ENCODE measurements at regions not wholly inside any gene's neighbourhood (a gene's known extent, or its start where the extent isn't known, plus 50 kb on each side); places are given as distances from the start of the nearest gene placed in this dataset.

DNA sequence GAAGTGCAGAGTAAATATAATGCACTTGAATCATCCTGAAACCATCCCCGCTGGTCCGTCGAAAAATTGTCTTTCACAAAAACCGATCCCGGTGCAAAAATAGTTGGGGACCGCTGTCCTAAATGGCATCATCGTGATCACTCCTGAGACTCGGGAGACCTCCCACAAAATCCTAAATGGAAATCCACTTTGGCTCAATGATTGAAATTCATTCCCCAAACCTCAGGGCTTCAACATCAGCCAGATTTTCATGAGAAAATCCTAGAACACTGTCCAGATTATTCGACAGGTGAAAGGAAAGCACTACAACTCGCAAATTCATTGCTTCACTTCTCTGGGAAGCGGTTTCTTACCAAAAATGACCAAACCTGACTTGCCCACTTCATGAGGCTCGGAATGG lies 335.3 kb upstream of the ZNF507 start:
- H3K9me3 ChIP-seq (ENCODE audit: low read length): no peaks in the 10 kb centered on the region
- no peak overlapping the region for H3K4me2 ChIP-seq (ENCODE audit: low read length)
- DNase-seq (ENCODE audit: low spot score): no peak
- no peak overlapping the region for H3K4me3 ChIP-seq (ENCODE audit: low read depth, low read length, poor library complexity, severe bottlenecking)
- H2AFZ ChIP-seq (ENCODE audit: low read length): no peak overlapping the region
- no peaks in the 10 kb centered on the region for H4K20me1 ChIP-seq (ENCODE audit: insufficient read depth, low read length)
- ChIA-PET CTCF (ENCODE audit: unreplicated experiment) (no interaction called here), POLR2A (no interaction called here)
- BruUV-seq (replicated peaks): no TSS peak
- no peaks in the 10 kb centered on the region for H3K4me1 ChIP-seq (ENCODE audit: insufficient read depth, low read length, poor library complexity, severe bottlenecking)
- no peaks in the 10 kb centered on the region for H3K36me3 ChIP-seq (ENCODE audit: insufficient read depth, low read length)
- TF ChIP-seq EZH2phosphoT487 (IDR thresholded peaks at IDR 0.05; ENCODE audit: borderline replicate concordance, low read depth, low read length): no peak
- TF ChIP-seq, protein P1, sequence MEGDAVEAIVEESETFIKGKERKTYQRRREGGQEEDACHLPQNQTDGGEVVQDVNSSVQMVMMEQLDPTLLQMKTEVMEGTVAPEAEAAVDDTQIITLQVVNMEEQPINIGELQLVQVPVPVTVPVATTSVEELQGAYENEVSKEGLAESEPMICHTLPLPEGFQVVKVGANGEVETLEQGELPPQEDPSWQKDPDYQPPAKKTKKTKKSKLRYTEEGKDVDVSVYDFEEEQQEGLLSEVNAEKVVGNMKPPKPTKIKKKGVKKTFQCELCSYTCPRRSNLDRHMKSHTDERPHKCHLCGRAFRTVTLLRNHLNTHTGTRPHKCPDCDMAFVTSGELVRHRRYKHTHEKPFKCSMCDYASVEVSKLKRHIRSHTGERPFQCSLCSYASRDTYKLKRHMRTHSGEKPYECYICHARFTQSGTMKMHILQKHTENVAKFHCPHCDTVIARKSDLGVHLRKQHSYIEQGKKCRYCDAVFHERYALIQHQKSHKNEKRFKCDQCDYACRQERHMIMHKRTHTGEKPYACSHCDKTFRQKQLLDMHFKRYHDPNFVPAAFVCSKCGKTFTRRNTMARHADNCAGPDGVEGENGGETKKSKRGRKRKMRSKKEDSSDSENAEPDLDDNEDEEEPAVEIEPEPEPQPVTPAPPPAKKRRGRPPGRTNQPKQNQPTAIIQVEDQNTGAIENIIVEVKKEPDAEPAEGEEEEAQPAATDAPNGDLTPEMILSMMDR (conservative IDR thresholded peaks at IDR 0.05; ENCODE audit: low read length): no peak
- H3K79me2 ChIP-seq (ENCODE audit: insufficient read depth, low read depth, low read length): no peaks in the 10 kb centered on the region
- intact Hi-C loops (cut with micrococcal nuclease; ENCODE audit: unreplicated experiment): no loop called here
- H3K27ac ChIP-seq (ENCODE audit: low read depth, low read length, poor library complexity, severe bottlenecking): no peak overlapping the region
- no peaks in the 10 kb centered on the region for H3K9me2 ChIP-seq (ENCODE audit: insufficient read depth, low read length)

DNA sequence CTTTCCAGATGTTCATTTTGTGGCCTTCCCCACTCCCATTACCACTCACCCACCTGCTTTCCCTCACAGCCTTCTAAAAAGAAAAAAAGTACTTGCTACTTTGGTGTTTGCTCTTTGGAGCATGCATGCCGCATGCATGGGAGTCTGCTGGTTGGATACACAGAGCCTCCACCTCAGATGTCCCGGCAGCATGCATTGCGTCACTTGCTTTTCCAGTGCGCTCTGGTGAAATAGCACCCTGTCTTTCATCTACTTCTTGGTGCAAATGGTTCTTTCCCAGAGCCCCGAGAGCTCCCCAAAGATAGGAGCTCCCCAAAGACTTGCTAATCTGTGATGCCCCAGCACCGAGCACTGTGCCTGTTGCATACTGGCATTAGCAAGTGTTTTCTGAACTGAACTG lies 333.2 kb upstream of the ZNF507 start:
- intact Hi-C loops (cut with micrococcal nuclease; ENCODE audit: unreplicated experiment): no loop called here
- H3K4me1 ChIP-seq (ENCODE audit: insufficient read depth, low read length, poor library complexity, severe bottlenecking): no peaks in the 10 kb centered on the region
- no peaks in the 10 kb centered on the region for H3K9me3 ChIP-seq (ENCODE audit: low read length)
- H4K20me1 ChIP-seq (ENCODE audit: insufficient read depth, low read length): no peaks in the 10 kb centered on the region
- H3K27ac ChIP-seq (ENCODE audit: low read depth, low read length, poor library complexity, severe bottlenecking): no peak overlapping the region
- ChIA-PET POLR2A (no interaction called here), CTCF (ENCODE audit: unreplicated experiment) (no interaction called here)
- no peaks in the 10 kb centered on the region for H3K36me3 ChIP-seq (ENCODE audit: insufficient read depth, low read length)
- BruUV-seq (replicated peaks): no TSS peak
- no peak overlapping the region for H2AFZ ChIP-seq (ENCODE audit: low read length)
- no peak for TF ChIP-seq EZH2phosphoT487 (IDR thresholded peaks at IDR 0.05; ENCODE audit: borderline replicate concordance, low read depth, low read length)
- TF ChIP-seq, protein P1 (conservative IDR thresholded peaks at IDR 0.05; ENCODE audit: low read length): no peak
- DNase-seq (ENCODE audit: low spot score): no peak
- no peak overlapping the region for H3K4me3 ChIP-seq (ENCODE audit: low read depth, low read length, poor library complexity, severe bottlenecking)
- H3K9me2 ChIP-seq (ENCODE audit: insufficient read depth, low read length): no peaks in the 10 kb centered on the region
- H3K4me2 ChIP-seq (ENCODE audit: low read length): no peak overlapping the region
- H3K79me2 ChIP-seq (ENCODE audit: insufficient read depth, low read depth, low read length): no peaks in the 10 kb centered on the region

DNA sequence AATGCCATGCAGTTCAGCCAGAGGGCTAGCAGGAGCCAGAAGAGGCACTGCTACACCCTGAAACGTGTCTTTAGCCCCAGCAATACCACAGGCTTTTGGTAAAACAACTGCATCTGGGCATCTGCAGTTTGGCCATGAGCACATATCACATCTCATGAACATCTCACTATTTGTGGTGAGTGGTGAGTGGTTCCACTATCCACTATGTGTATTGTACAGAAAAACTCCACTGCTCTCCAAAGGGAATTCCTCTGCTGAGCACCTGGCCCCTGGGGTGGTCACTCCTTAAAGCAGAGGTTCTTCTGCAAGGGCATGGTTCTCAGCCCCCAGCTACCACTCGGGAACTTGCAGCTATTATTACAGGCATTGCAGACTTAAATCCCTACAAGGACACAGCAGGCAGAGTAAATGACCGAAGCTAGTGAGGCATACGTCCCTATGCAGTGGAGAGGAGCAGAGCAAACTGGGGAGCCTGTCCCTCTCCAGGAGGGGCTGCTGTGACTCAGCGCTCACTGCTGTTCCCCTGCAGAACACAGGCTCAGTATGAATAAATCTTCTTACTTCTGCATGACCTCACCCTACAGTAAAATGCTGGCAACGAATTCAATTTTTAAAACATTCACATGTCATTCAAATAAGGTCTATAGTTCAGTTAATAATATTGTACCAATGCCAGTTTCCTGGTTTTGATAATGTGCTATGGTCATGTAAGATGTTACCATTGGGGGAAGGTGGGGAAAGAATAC lies 332.4 kb upstream of the ZNF507 start:
- TF ChIP-seq EZH2phosphoT487 (IDR thresholded peaks at IDR 0.05; ENCODE audit: borderline replicate concordance, low read depth, low read length): no peak
- CTCF ChIA-PET (ENCODE audit: unreplicated experiment): no interaction called here
- H3K79me2 ChIP-seq (ENCODE audit: insufficient read depth, low read depth, low read length): no peaks in the 10 kb centered on the region
- H3K9me2 ChIP-seq (ENCODE audit: insufficient read depth, low read length): no peaks in the 10 kb centered on the region
- H4K20me1 ChIP-seq (ENCODE audit: insufficient read depth, low read length): no peaks in the 10 kb centered on the region
- no peak overlapping the region for H2AFZ ChIP-seq (ENCODE audit: low read length)
- H3K9me3 ChIP-seq (ENCODE audit: low read length): no peaks in the 10 kb centered on the region
- no peak for DNase-seq (ENCODE audit: low spot score)
- H3K4me2 ChIP-seq (ENCODE audit: low read length): no peak overlapping the region
- H3K36me3 ChIP-seq (ENCODE audit: insufficient read depth, low read length): no peaks in the 10 kb centered on the region
- H3K4me1 ChIP-seq (ENCODE audit: insufficient read depth, low read length, poor library complexity, severe bottlenecking): no peaks in the 10 kb centered on the region
- BruUV-seq (replicated peaks): no TSS peak
- intact Hi-C loops (cut with micrococcal nuclease; ENCODE audit: unreplicated experiment): no loop called here
- no peak overlapping the region for H3K4me3 ChIP-seq (ENCODE audit: low read depth, low read length, poor library complexity, severe bottlenecking)
- H3K27ac ChIP-seq (ENCODE audit: low read depth, low read length, poor library complexity, severe bottlenecking): no peak overlapping the region
- POLR2A ChIA-PET: no interaction called here
